PC-3 (cell line): ENCODE measurements at regions not wholly inside any gene's neighbourhood (a gene's known extent, or its start where the extent isn't known, plus 50 kb on each side); places are given as distances from the start of the nearest gene placed in this dataset.

Experiments
- CTCF ChIP-seq: fragments of 300-600 bp; sonication (generic); conservative IDR thresholded peaks from 2 replicates; pipeline ENCODE4 v1.5.1; 2017; ENCODE audit warnings: antibody characterized with exemption, low read depth, mild to moderate bottlenecking, low read length
- EZH2phosphoT487 ChIP-seq: fragments of 300-600 bp; sonication (generic); IDR thresholded peaks from 2 replicates; pipeline ENCODE4 v1.6.1; 2018; ENCODE audit warnings: mild to moderate bottlenecking, antibody characterized with exemption, low read length, borderline replicate concordance

GRCh38 chr5:9898319-9898718 is 268.2 kb upstream of the TAS2R1 start:
- peak; percentile 92; the same call in 1 of the 2 replicates for TF ChIP-seq CTCF
- TF ChIP-seq EZH2phosphoT487 = no peak
